Raji (cell line): ENCODE measurements at regions not wholly inside any gene's neighbourhood (a gene's known extent, or its start where the extent isn't known, plus 50 kb on each side); places are given as distances from the start of the nearest gene placed in this dataset.

Experiments used
- POLR2A ChIP-seq: IDR thresholded peaks from 2 replicates; pipeline ENCODE4 v1.6.1; 2011; ENCODE audit warnings: low read depth, low read length, control low read depth; ENCODE audit not compliant: insufficient read depth

DNA sequence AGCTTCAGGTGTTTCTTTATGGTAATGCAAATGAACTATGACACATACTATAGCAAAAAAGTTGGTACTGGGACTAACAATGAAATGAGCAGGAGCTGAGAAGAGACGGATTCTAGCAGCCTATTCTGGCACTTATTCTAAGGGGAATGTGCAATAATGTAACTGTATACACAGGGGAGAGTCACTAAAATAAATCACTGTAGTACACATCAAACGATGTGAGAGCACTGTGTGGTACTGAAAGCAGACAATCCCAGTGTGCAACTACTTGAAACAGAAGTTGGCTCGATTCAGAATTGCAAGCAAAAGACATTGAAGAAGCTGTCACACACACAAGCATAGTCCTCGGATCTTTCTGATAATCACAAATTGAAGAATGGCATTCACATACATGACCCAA, 1713.0 kb upstream of the CDH9 start:
- TF ChIP-seq POLR2A: no peak

GRCh38 chr5:28750251-28750650, 1711.9 kb upstream of the CDH9 start:
- no peak for TF ChIP-seq POLR2A

DNA sequence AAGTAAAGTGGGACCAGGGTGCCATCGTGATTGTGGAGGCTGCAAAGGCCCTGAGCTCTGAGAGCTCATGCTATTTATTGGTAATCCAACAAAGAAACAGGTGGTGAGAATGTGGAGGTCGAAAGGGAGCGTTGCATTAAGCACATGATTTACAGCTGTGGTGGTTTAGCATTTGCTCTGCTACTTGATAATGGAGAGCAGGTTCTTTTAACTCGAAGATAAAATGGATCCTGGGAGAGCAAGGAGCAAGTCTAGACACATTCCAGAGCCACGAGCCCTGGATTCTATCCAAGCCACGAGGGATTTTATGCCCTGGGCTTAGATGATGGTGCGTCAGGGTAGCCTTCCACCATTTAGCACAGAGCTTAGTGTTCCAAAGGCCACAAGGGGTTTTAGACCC, 1710.1 kb upstream of the CDH9 start:
- TF ChIP-seq POLR2A: no peak

GRCh38 chr5:28743716-28744110, 1705.3 kb upstream of the CDH9 start:
- TF ChIP-seq POLR2A: no peak

DNA sequence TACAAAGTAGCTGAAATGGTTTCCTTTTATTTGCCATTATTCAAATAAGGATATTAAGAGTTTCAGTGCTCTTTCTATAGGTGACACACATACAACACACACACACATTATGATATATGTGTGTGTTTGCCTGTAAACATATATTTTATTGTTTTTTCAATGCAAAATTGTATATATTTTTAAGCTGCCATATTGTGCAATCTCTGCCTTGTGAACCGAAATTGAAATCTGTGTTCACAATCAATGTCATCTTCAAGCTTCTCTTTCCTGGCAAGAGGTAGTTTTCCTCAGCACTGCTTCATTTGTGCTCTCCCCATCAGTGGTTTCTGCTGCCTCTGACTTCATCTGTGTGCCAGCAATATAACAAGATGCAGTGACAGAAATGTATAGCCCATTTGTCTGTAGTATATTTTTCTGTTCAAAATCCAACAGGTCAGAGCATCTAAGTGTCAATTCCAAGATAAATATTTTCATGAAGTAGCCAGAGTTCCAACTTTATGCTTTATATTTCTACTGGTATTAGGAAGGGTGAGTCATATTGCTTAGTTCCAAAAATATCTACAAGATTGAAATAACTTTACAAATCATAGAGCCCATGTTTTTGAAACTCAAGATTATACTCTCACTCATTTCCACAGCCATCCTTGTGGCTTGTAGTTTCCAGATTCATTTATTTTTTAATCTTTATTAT, 1704.8 kb upstream of the CDH9 start:
- no peak for TF ChIP-seq POLR2A

GRCh38 chr5:28737682-28738081, 1699.3 kb upstream of the CDH9 start:
- TF ChIP-seq POLR2A: no peak

DNA sequence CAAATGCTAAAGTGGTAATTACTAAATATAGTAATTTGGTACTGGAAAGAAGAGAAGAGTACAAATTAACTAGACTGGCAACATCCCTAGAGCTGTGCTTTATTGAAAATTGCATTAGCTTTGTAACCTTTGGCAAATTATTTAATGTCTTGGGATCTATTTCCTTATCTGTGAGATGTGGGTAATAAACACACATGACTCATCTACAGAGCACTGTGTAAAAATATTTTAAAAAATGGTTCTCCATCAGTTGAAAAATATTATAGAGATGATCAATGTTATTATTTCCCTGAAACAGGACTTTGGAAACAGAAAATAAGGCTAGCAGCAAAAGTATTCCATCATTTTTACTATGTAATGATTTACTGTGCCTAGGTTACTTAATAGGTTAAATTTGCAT, 1698.8 kb upstream of the CDH9 start:
- TF ChIP-seq POLR2A: no peak

- no peak for TF ChIP-seq POLR2A
Measured at GRCh38 chr5:28734396-28734795, 1696.0 kb upstream of the CDH9 start.

DNA sequence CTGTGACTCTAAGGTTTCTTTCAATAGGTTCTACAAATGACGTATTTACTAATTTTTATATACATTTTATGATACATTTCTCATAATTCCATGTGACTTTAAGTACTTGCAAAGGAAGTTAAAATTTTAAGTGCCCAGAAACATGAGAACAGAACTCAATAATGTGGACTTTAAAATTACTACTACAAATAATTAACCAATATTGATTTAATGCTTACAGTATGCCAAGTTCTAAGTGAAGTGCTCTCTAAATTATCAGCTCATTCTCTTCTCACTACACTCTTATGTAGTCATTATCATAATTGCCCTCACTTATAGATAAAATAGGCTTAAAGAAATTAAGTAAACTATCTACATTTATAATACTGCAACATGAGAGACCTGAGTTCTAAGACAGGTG, 1690.7 kb upstream of the CDH9 start:
- TF ChIP-seq POLR2A: no peak

GRCh38 chr5:28726815-28727214, 1688.4 kb upstream of the CDH9 start:
- TF ChIP-seq POLR2A: no peak

- TF ChIP-seq POLR2A: no peak
Measured at GRCh38 chr5:28725001-28725400, 1686.6 kb upstream of the CDH9 start.

- TF ChIP-seq POLR2A: no peak
Measured at GRCh38 chr5:28714907-28715698, 1676.7 kb upstream of the CDH9 start.

- no peak for TF ChIP-seq POLR2A
Measured at GRCh38 chr5:28710360-28710759, 1672.0 kb upstream of the CDH9 start.

- no peak for TF ChIP-seq POLR2A
Measured at GRCh38 chr5:28708472-28708871, 1670.1 kb upstream of the CDH9 start.

GRCh38 chr5:28707706-28708105, 1669.3 kb upstream of the CDH9 start:
- no peak for TF ChIP-seq POLR2A

DNA sequence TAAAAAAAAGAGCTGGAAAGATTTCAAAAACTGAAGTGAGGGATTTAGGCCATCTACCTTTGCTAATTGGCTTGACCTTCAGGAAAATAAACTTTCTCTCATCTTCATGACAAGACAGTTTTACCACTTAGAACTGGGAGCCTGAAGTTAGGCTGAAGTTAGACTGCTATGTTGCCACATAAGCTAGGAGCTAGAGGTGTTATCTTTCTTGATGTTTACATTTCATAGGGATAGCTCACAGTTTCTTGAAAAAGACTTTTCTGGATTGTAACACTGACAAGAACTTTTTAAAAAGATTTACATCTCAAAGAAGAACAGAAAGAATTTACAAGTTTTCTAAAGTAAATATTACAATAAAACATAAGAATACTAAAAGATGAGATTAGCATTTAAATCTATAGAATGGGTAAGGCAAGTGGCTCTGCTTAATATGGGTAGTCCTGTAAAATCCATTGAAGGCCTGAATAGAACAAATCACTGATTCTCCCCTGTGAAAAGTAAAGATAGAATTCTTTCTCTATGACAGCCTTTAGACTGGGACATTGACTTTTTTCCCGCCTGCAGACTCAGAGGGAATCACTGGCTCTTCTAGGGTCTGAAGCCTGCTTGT, 1665.4 kb upstream of the CDH9 start:
- no peak for TF ChIP-seq POLR2A

- no peak for TF ChIP-seq POLR2A
Measured at GRCh38 chr5:28691526-28691925, 1653.1 kb upstream of the CDH9 start.

GRCh38 chr5:28685794-28686193, 1647.4 kb upstream of the CDH9 start:
- TF ChIP-seq POLR2A: no peak
